ENCODE measurements at regions not wholly inside any gene's neighbourhood (a gene's known extent, or its start where the extent isn't known, plus 50 kb on each side); places are given as distances from the start of the nearest gene placed in this dataset.

- no peak for DNase-seq
Observed at GRCh38 chr22:49312601-49313000, 515.1 kb downstream of the BRD1 start.

- no peak for DNase-seq
Observed at GRCh38 chr22:49310354-49310753, 517.3 kb downstream of the BRD1 start.

- no peak for DNase-seq
Observed at GRCh38 chr22:49308300-49308699, 519.4 kb downstream of the BRD1 start.

- DNase-seq: no peak
Observed at GRCh38 chr22:49307870-49308269, 519.8 kb downstream of the BRD1 start.

GRCh38 chr22:49307481-49307830 lies 520.2 kb downstream of the BRD1 start:
- no peak for DNase-seq

GRCh38 chr22:49306632-49307480 lies 520.8 kb downstream of the BRD1 start:
- DNase-seq: no peak

- DNase-seq: no peak
Observed at GRCh38 chr22:49305966-49306631, 521.6 kb downstream of the BRD1 start.

GRCh38 chr22:49305214-49305965 lies 522.3 kb downstream of the BRD1 start:
- peak; percentile 2 for DNase-seq

- no peak for DNase-seq
Observed at GRCh38 chr22:49303781-49304461, 523.8 kb downstream of the BRD1 start.

GRCh38 chr22:49303061-49303735 lies 524.5 kb downstream of the BRD1 start:
- DNase-seq: no peak

- no peak for DNase-seq
Observed at GRCh38 chr22:49302530-49302929, 525.1 kb downstream of the BRD1 start.

GRCh38 chr22:49302150-49302460 lies 525.6 kb downstream of the BRD1 start:
- DNase-seq: no peak

GRCh38 chr22:49301398-49302149 lies 526.1 kb downstream of the BRD1 start:
- no peak for DNase-seq

- no peak for DNase-seq
Observed at GRCh38 chr22:49300951-49301397, 526.7 kb downstream of the BRD1 start.

- no peak for DNase-seq
Observed at GRCh38 chr22:49300241-49300640, 527.4 kb downstream of the BRD1 start.

- DNase-seq: no peak
Observed at GRCh38 chr22:49299821-49300231, 527.8 kb downstream of the BRD1 start.

GRCh38 chr22:49298834-49299750 lies 528.6 kb downstream of the BRD1 start:
- DNase-seq: no peak

- no peak for DNase-seq
Observed at GRCh38 chr22:49297871-49298721, 529.6 kb downstream of the BRD1 start.

GRCh38 chr22:49297286-49297870 lies 530.3 kb downstream of the BRD1 start:
- no peak for DNase-seq
